Stromal cell of bone marrow (primary cell): ENCODE measurements at regions not wholly inside any gene's neighbourhood (a gene's known extent, or its start where the extent isn't known, plus 50 kb on each side); places are given as distances from the start of the nearest gene placed in this dataset.
A peak's percentile ranks its signal among the peaks of the same experiment; 100 is the strongest.

Experiments used
- DNase-seq: peaks from one replicate; pipeline ENCODE4 v3.0.0-alpha.2; 2012; ENCODE audit warnings: low read depth

GRCh38 chr2:94939349-94939748 lies 68.1 kb downstream of the TEKT4 start:
- no peak for DNase-seq

GRCh38 chr2:94947097-94948016 lies 76.1 kb downstream of the TEKT4 start:
- DNase-seq = no peak

GRCh38 chr2:94955702-94956101 lies 69.8 kb upstream of the MAL start:
- DNase-seq = no peak

- DNase-seq = peak; percentile 13
These were observed 68.6 kb upstream of the MAL start for GRCh38 chr2:94956797-94957391.

- no peak for DNase-seq
These were observed 67.3 kb upstream of the MAL start for GRCh38 chr2:94958245-94958644.

GRCh38 chr2:94960266-94960665 lies 65.2 kb upstream of the MAL start:
- DNase-seq = no peak

GRCh38 chr2:94960751-94961150 lies 64.8 kb upstream of the MAL start:
- DNase-seq = no peak

GRCh38 chr2:94964193-94964592 lies 61.3 kb upstream of the MAL start:
- DNase-seq = no peak

- no peak for DNase-seq
These were observed 58.8 kb upstream of the MAL start for GRCh38 chr2:94966689-94967088.

GRCh38 chr2:94970353-94970752 lies 55.2 kb upstream of the MAL start:
- no peak for DNase-seq
